C4-2B (cell line): ENCODE measurements at regions not wholly inside any gene's neighbourhood (a gene's known extent, or its start where the extent isn't known, plus 50 kb on each side); places are given as distances from the start of the nearest gene placed in this dataset.

Source experiments
- ZFX ChIP-seq: fragments of 450-650 bp; IDR thresholded peaks from 2 replicates; pipeline ENCODE4 v1.6.1; 2017
- TF ChIP-seq, protein P1 (sequence below): fragments of 450-650 bp; conservative IDR thresholded peaks from 2 replicates; pipeline ENCODE4 v1.5.1; 2017; ENCODE audit warnings: mild to moderate bottlenecking

- TF ChIP-seq, protein P1, sequence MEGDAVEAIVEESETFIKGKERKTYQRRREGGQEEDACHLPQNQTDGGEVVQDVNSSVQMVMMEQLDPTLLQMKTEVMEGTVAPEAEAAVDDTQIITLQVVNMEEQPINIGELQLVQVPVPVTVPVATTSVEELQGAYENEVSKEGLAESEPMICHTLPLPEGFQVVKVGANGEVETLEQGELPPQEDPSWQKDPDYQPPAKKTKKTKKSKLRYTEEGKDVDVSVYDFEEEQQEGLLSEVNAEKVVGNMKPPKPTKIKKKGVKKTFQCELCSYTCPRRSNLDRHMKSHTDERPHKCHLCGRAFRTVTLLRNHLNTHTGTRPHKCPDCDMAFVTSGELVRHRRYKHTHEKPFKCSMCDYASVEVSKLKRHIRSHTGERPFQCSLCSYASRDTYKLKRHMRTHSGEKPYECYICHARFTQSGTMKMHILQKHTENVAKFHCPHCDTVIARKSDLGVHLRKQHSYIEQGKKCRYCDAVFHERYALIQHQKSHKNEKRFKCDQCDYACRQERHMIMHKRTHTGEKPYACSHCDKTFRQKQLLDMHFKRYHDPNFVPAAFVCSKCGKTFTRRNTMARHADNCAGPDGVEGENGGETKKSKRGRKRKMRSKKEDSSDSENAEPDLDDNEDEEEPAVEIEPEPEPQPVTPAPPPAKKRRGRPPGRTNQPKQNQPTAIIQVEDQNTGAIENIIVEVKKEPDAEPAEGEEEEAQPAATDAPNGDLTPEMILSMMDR = no peak
- no peak for TF ChIP-seq ZFX
These were observed 652.0 kb upstream of the NRP1 start for GRCh38 chr10:33986515-33986914.
